ENCODE measurements at regions not wholly inside any gene's neighbourhood (a gene's known extent, or its start where the extent isn't known, plus 50 kb on each side); places are given as distances from the start of the nearest gene placed in this dataset.

- Histone ChIP-seq H3K9ac (no peak overlapping the region), H2AFZ (no peak overlapping the region), H3K9me3 (ENCODE audit: control insufficient read depth, low read length) (no peaks in the 10 kb centered on the region), H3K27me3 (ENCODE audit: control insufficient read depth, insufficient read depth, low read length) (no peaks in the 10 kb centered on the region), H3K4me2 (ENCODE audit: low read length) (no peak overlapping the region), H3K27ac (no peak overlapping the region), H3K36me3 (ENCODE audit: control insufficient read depth, insufficient read depth, low read length) (no peaks in the 10 kb centered on the region), H3K4me1 (no peaks in the 10 kb centered on the region), H3K79me2 (no peaks in the 10 kb centered on the region), H3K4me3 (ENCODE audit: low read depth, low read length) (no peak overlapping the region)
- TF ChIP-seq CTCF (IDR thresholded peaks at IDR 0.05), result no peak
Measured at GRCh38 chr9:78539904-78540303, 243.0 kb downstream of the PSAT1 start.

GRCh38 chr9:78541868-78542443 lies 245.0 kb downstream of the PSAT1 start:
- H3K36me3 ChIP-seq (ENCODE audit: control insufficient read depth, insufficient read depth, low read length), result no peaks in the 10 kb centered on the region
- no peak overlapping the region for H3K27ac ChIP-seq
- no peaks in the 10 kb centered on the region for H3K9me3 ChIP-seq (ENCODE audit: control insufficient read depth, low read length)
- H3K4me1 ChIP-seq, result no peaks in the 10 kb centered on the region
- TF ChIP-seq CTCF (IDR thresholded peaks at IDR 0.05), result no peak
- no peak overlapping the region for H2AFZ ChIP-seq
- H3K9ac ChIP-seq, result no peak overlapping the region
- H3K79me2 ChIP-seq, result no peaks in the 10 kb centered on the region
- H3K4me3 ChIP-seq (ENCODE audit: low read depth, low read length), result no peak overlapping the region
- no peak overlapping the region for H3K4me2 ChIP-seq (ENCODE audit: low read length)
- no peaks in the 10 kb centered on the region for H3K27me3 ChIP-seq (ENCODE audit: control insufficient read depth, insufficient read depth, low read length)

- no peak overlapping the region for H2AFZ ChIP-seq
- no peak for TF ChIP-seq CTCF (IDR thresholded peaks at IDR 0.05)
- no peak overlapping the region for H3K27ac ChIP-seq
Measured at GRCh38 chr9:78542491-78543181, 245.7 kb downstream of the PSAT1 start.

GRCh38 chr9:78543353-78543752 lies 246.4 kb downstream of the PSAT1 start:
- Histone ChIP-seq H3K9me3 (ENCODE audit: control insufficient read depth, low read length) (no peaks in the 10 kb centered on the region), H3K9ac (no peak overlapping the region), H3K27ac (no peak overlapping the region), H3K27me3 (ENCODE audit: control insufficient read depth, insufficient read depth, low read length) (no peaks in the 10 kb centered on the region), H3K4me3 (ENCODE audit: low read depth, low read length) (no peak overlapping the region), H3K4me1 (no peaks in the 10 kb centered on the region), H3K36me3 (ENCODE audit: control insufficient read depth, insufficient read depth, low read length) (no peaks in the 10 kb centered on the region), H3K4me2 (ENCODE audit: low read length) (no peak overlapping the region), H3K79me2 (no peaks in the 10 kb centered on the region), H2AFZ (no peak overlapping the region)
- TF ChIP-seq CTCF (IDR thresholded peaks at IDR 0.05), result no peak

More at GRCh38 chr9:78542491-78543181, 245.7 kb downstream of the PSAT1 start:
- H3K9me3 ChIP-seq (ENCODE audit: control insufficient read depth, low read length), result no peaks in the 10 kb centered on the region
- no peaks in the 10 kb centered on the region for H3K79me2 ChIP-seq
- H3K4me2 ChIP-seq (ENCODE audit: low read length), result no peak overlapping the region
- H3K36me3 ChIP-seq (ENCODE audit: control insufficient read depth, insufficient read depth, low read length), result no peaks in the 10 kb centered on the region
- no peaks in the 10 kb centered on the region for H3K27me3 ChIP-seq (ENCODE audit: control insufficient read depth, insufficient read depth, low read length)
- no peak overlapping the region for H3K4me3 ChIP-seq (ENCODE audit: low read depth, low read length)
- H3K4me1 ChIP-seq, result no peaks in the 10 kb centered on the region
- H3K9ac ChIP-seq, result no peak overlapping the region

- no peaks in the 10 kb centered on the region for H3K4me1 ChIP-seq
- H3K4me2 ChIP-seq (ENCODE audit: low read length), result no peak overlapping the region
- no peaks in the 10 kb centered on the region for H3K27me3 ChIP-seq (ENCODE audit: control insufficient read depth, insufficient read depth, low read length)
- H3K9me3 ChIP-seq (ENCODE audit: control insufficient read depth, low read length), result no peaks in the 10 kb centered on the region
- H3K79me2 ChIP-seq, result no peaks in the 10 kb centered on the region
- H3K27ac ChIP-seq, result no peak overlapping the region
- no peak overlapping the region for H3K4me3 ChIP-seq (ENCODE audit: low read depth, low read length)
- H2AFZ ChIP-seq, result no peak overlapping the region
- no peak for TF ChIP-seq CTCF (IDR thresholded peaks at IDR 0.05)
- no peaks in the 10 kb centered on the region for H3K36me3 ChIP-seq (ENCODE audit: control insufficient read depth, insufficient read depth, low read length)
- H3K9ac ChIP-seq, result no peak overlapping the region
Measured at GRCh38 chr9:78544230-78544629, 247.3 kb downstream of the PSAT1 start.
